H1 (cell line): ENCODE measurements at regions not wholly inside any gene's neighbourhood (a gene's known extent, or its start where the extent isn't known, plus 50 kb on each side); places are given as distances from the start of the nearest gene placed in this dataset.

ENCODE experiments used
- CTCF ChIA-PET: fragments of 300-600 bp; sonication (Branson Sonifier 250); formaldehyde crosslinking; loops from one replicate; lab custom pipeline; 2021; ENCODE audit not compliant: partially characterized antibody; lab: Charles Lee
- POLR2A ChIA-PET: fragments of 300-600 bp; sonication (Branson Sonifier 250); formaldehyde crosslinking; loops from one replicate; lab custom pipeline; 2021; ENCODE audit warnings: inconsistent platforms; ENCODE audit not compliant: partially characterized antibody; lab: Charles Lee
- DNase-seq, 2 experiments: peaks; one replicate each; pipeline versions ENCODE4 v3.0.0 to v3.0.0-alpha.2; 2010 to 2022; ENCODE audit warnings: low spot score in 2 of 2, low read depth in 1 of 2, mixed read lengths in 1 of 2
- FAIRE-seq: peaks from 2 replicates; lab custom pipeline; 2011; peaks lifted over from hg19 to GRCh38; lab: Jason Lieb, UNC
- H2AFZ ChIP-seq: 2 replicates; pipeline ENCODE4 v1.8.1; 2012; ENCODE audit warnings: low read length, inconsistent platforms
- H2AK5ac ChIP-seq: 2 replicates; pipeline ENCODE4 v1.6.1; 2013; ENCODE audit warnings: low read depth, low read length
- H2BK120ac ChIP-seq: replicated peaks from 2 replicates; pipeline ENCODE3; 2013; ENCODE audit warnings: low read depth, low read length, inconsistent platforms
- H2BK12ac ChIP-seq: 2 replicates; pipeline ENCODE4 v1.6.1; 2013; ENCODE audit warnings: low read depth, low read length
- H2BK15ac ChIP-seq: 2 replicates; pipeline ENCODE4 v1.6.1; 2013; ENCODE audit warnings: low read length
- H2BK20ac ChIP-seq: 2 replicates; pipeline ENCODE4 v1.6.1; 2013; ENCODE audit warnings: low read length
- H2BK5ac ChIP-seq: 2 replicates; pipeline ENCODE4 v1.6.1; 2013; ENCODE audit warnings: low read depth, low read length
- H3K14ac ChIP-seq: 2 replicates; pipeline ENCODE4 v1.6.1; 2013; ENCODE audit warnings: inconsistent platforms; ENCODE audit not compliant: insufficient read length
- H3K18ac ChIP-seq: 2 replicates; pipeline ENCODE4 v1.6.1; 2013; ENCODE audit warnings: low read length; ENCODE audit errors: extremely low read depth
- H3K23ac ChIP-seq: 2 replicates; pipeline ENCODE4 v1.6.1; 2013; ENCODE audit warnings: inconsistent platforms; ENCODE audit not compliant: insufficient read length
- H3K23me2 ChIP-seq: 2 replicates; pipeline ENCODE4 v1.6.1; 2013; ENCODE audit warnings: low read depth, low read length
- H3K27ac ChIP-seq: 2 replicates; pipeline ENCODE4 v1.6.1; 2011; ENCODE audit warnings: low read depth, low read length, inconsistent platforms
- H3K27me3 ChIP-seq, 4 experiments: replicated peaks in 1 of 4; 1 replicate in 1 of 4; 2 replicates in 3 of 4; pipeline versions ENCODE4 v1.6.1 to v1.8.1; 2011 to 2013; ENCODE audit warnings: low read length in 3 of 4, mild to moderate bottlenecking in 3 of 4, inconsistent platforms in 2 of 4, mixed read lengths in 2 of 4, moderate library complexity in 1 of 4; ENCODE audit not compliant: control insufficient read depth in 3 of 4, insufficient read depth in 3 of 4; ENCODE audit errors: extremely low read depth in 1 of 4
- H3K36me3 ChIP-seq, 4 experiments: 2 replicates each; pipeline versions ENCODE4 v1.6.1 to v1.8.1; 2011 to 2013; ENCODE audit warnings: mild to moderate bottlenecking in 4 of 4, low read length in 3 of 4, moderate library complexity in 2 of 4, control low read depth in 1 of 4, inconsistent platforms in 1 of 4; ENCODE audit not compliant: insufficient read depth in 4 of 4, control insufficient read depth in 2 of 4
- H3K4ac ChIP-seq: replicated peaks from 2 replicates; pipeline ENCODE3; 2013; ENCODE audit warnings: low read length, low read depth, mixed read lengths, inconsistent platforms; ENCODE audit not compliant: insufficient read length
- H3K4me1 ChIP-seq, 4 experiments: replicated peaks in 1 of 4; 1 replicate in 1 of 4; 2 replicates in 3 of 4; pipeline versions ENCODE4 v1.6.1 to v1.8.1; 2011 to 2013; ENCODE audit warnings: low read length in 3 of 4, inconsistent platforms in 2 of 4, mixed read lengths in 1 of 4; ENCODE audit not compliant: insufficient read depth in 4 of 4, control insufficient read depth in 3 of 4
- H3K4me2 ChIP-seq, 2 experiments: 2 replicates each; pipeline versions ENCODE4 v1.6.1 to v1.8.1; 2011 to 2013; ENCODE audit warnings: low read depth in 2 of 2, low read length in 2 of 2, control low read depth in 1 of 2, inconsistent platforms in 1 of 2, mild to moderate bottlenecking in 1 of 2; ENCODE audit not compliant: insufficient read depth in 1 of 2
- H3K4me3 ChIP-seq, 4 experiments: fragments of 200-600, 300-600 bp in 1 of 4; sonication (generic), shearing (Covaris generic), sonication (Bioruptor Twin) in 1 of 4; 2 replicates each; pipeline versions ENCODE4 v1.5.1 to v1.8.1; 2011 to 2016; ENCODE audit warnings: low read length in 4 of 4, low read depth in 3 of 4, control low read depth in 2 of 4, inconsistent platforms in 2 of 4, mild to moderate bottlenecking in 2 of 4, mixed read lengths in 1 of 4, moderate library complexity in 1 of 4; ENCODE audit not compliant: insufficient read depth in 2 of 4; ENCODE audit errors: extremely low read depth in 1 of 4
- H3K56ac ChIP-seq: replicated peaks from 2 replicates; pipeline ENCODE3; 2013; ENCODE audit warnings: low read depth, mild to moderate bottlenecking, mixed read lengths, low read length, inconsistent platforms; ENCODE audit not compliant: insufficient read length
- H3K79me1 ChIP-seq: 2 replicates; pipeline ENCODE4 v1.6.1; 2013; ENCODE audit warnings: low read depth, low read length, control low read depth
- H3K79me2 ChIP-seq, 2 experiments: 2 replicates each; pipeline versions ENCODE4 v1.6.1 to v1.8.1; 2012 to 2013; ENCODE audit warnings: low read length in 2 of 2, mild to moderate bottlenecking in 2 of 2, inconsistent platforms in 1 of 2; ENCODE audit not compliant: insufficient read depth in 2 of 2, control insufficient read depth in 1 of 2
- H3K9ac ChIP-seq, 4 experiments: replicated peaks in 1 of 4; 1 replicate in 1 of 4; 2 replicates in 3 of 4; pipeline versions ENCODE4 v1.6.1 to v1.8.1; 2011 to 2013; ENCODE audit warnings: low read depth in 3 of 4, low read length in 3 of 4, control low read depth in 2 of 4, mild to moderate bottlenecking in 2 of 4, moderate library complexity in 2 of 4, inconsistent platforms in 1 of 4; ENCODE audit errors: extremely low read depth in 1 of 4
- H3K9me3 ChIP-seq, 2 experiments: 2 replicates each; pipeline versions ENCODE4 v1.6.1 to v1.8.1; 2012 to 2013; ENCODE audit warnings: mild to moderate bottlenecking in 2 of 2, moderate library complexity in 2 of 2, control low read depth in 1 of 2, inconsistent platforms in 1 of 2, low read depth in 1 of 2, low read length in 1 of 2, mixed read lengths in 1 of 2; ENCODE audit not compliant: insufficient read depth in 2 of 2
- H4K20me1 ChIP-seq, 2 experiments: replicated peaks in 1 of 2; 2 replicates each; pipeline versions ENCODE3 to v1.8.1; 2011 to 2013; ENCODE audit warnings: inconsistent platforms in 2 of 2, low read length in 2 of 2, mild to moderate bottlenecking in 1 of 2; ENCODE audit not compliant: insufficient read depth in 2 of 2, control insufficient read depth in 1 of 2
- H4K5ac ChIP-seq: 2 replicates; pipeline ENCODE4 v1.6.1; 2013; ENCODE audit warnings: low read length, low read depth, mixed read lengths, inconsistent platforms; ENCODE audit not compliant: insufficient read length
- H4K8ac ChIP-seq: 2 replicates; pipeline ENCODE4 v1.8.0; 2013; ENCODE audit warnings: mild to moderate bottlenecking, moderate library complexity, low read length, inconsistent platforms; ENCODE audit not compliant: insufficient read depth; ENCODE audit errors: extremely low read depth
- H4K91ac ChIP-seq: replicated peaks from 2 replicates; pipeline ENCODE3; 2013; ENCODE audit warnings: low read length, mixed read lengths, inconsistent platforms; ENCODE audit not compliant: insufficient read length
- JUN ChIP-seq: IDR thresholded peaks from 2 replicates; pipeline ENCODE4 v1.6.1; 2011; ENCODE audit warnings: low read depth, mild to moderate bottlenecking, improper control_type of control experiment, low read length
- JUND ChIP-seq: IDR thresholded peaks from 2 replicates; pipeline ENCODE4 v1.6.1; 2011; ENCODE audit warnings: mild to moderate bottlenecking, improper control_type of control experiment, low read length
- KDM1A ChIP-seq: fragments of 200-600, 300-600 bp; sonication (generic); IDR thresholded peaks from 2 replicates; pipeline ENCODE4 v1.7.1; 2016; ENCODE audit warnings: mild to moderate bottlenecking, low read length, borderline replicate concordance
- KDM5A ChIP-seq: fragments of 200-600 bp; IDR thresholded peaks from 2 replicates; pipeline ENCODE4 v1.7.1; 2012; ENCODE audit warnings: mild to moderate bottlenecking, low read length, inconsistent platforms, mixed read lengths
- MAX ChIP-seq: IDR thresholded peaks from 2 replicates; pipeline ENCODE4 v1.6.1; 2012; ENCODE audit warnings: inconsistent platforms
- TBP ChIP-seq: IDR thresholded peaks from 2 replicates; pipeline ENCODE4 v1.6.1; 2011; ENCODE audit warnings: low read depth, low read length, improper control_type of control experiment
- ZNF274 ChIP-seq: IDR thresholded peaks from 2 replicates; pipeline ENCODE4 v1.7.0; 2012; ENCODE audit warnings: low read length, borderline replicate concordance; ENCODE audit errors: extremely low read depth
- WGBS, 2 experiments: shearing (Covaris generic) in 1 of 2; methylation state at CpG; one replicate each; pipeline versions ENCODE4 v1.1.6 to v1.1.7; 2013 to 2015; ENCODE audit warnings: low lambda C conversion rate in 2 of 2, mixed read lengths in 2 of 2, inconsistent platforms in 1 of 2, low coverage in 1 of 2, missing lambda C conversion rate in 1 of 2; ENCODE audit not compliant: insufficient replicate concordance in 2 of 2, insufficient coverage in 1 of 2, insufficient read length in 1 of 2; ENCODE audit errors: extremely low coverage in 1 of 2, missing lambda C conversion rate in 1 of 2; 5-methylcytosine and 5-hydroxymethylcytosine counted together

GRCh38 chr10:110395350-110396283 lies 90.9 kb upstream of the SMNDC1 start:
- Histone ChIP-seq H2AFZ (0 out of 2 replicates have a peak overlapping the region, but pooled peaks have one; percentile 13), H4K20me1 (no peaks in the 10 kb centered on the region), H3K9me3 (no peaks in the 10 kb centered on the region), H3K18ac (no peak overlapping the region), H2BK20ac (no peak overlapping the region), H2BK120ac (no peak overlapping the region), H4K8ac (no peak overlapping the region), H3K9ac (no peak overlapping the region), H3K4me2 (no peak overlapping the region), H2BK5ac (no peak overlapping the region), H3K23ac (no peak overlapping the region), H2BK15ac (no peak overlapping the region), H3K79me2 (no peaks in the 10 kb centered on the region), H3K27me3 (0 out of 7 replicates have a peak, but pooled peaks cover 0 to 2% (median 0%) of the 10 kb centered on the region in 4 experiments), H3K36me3 (no peaks in the 10 kb centered on the region), H2BK12ac (no peak overlapping the region), H3K23me2 (no peaks in the 10 kb centered on the region), H4K91ac (no peak overlapping the region), H4K5ac (no peak overlapping the region), H3K4me1 (peaks cover 6 to 15% (median 9%) of the 10 kb centered on the region in 4 experiments), H3K4ac (no peak overlapping the region), H3K14ac (no peak overlapping the region), H2AK5ac (no peak overlapping the region), H3K27ac (no peak overlapping the region), H3K4me3 (no peak overlapping the region), H3K56ac (no peak overlapping the region)
- ChIA-PET POLR2A (no interaction called here), CTCF (interaction anchor here (0.6 to 2.6 kb wide), 8 partner anchors 10 to 151 kb away, joined by 3 to 6 read pairs (median 4); no protein-coding TSS in a partner anchor)
- FAIRE-seq: no peak
- DNase-seq: no peak
- TF ChIP-seq ZNF274 (no peak), KDM5A (no peak), JUND (no peak), TBP (no peak), MAX (no peak), JUN (no peak), KDM1A (no peak)
- TF ChIP-seq, all 59 proteins: peak for 0
- H3K79me1 ChIP-seq: no peaks in the 10 kb centered on the region
- 89% methylated on average over 10 of the region's 11 CpGs; no CpG with 5 or more reads in 1 of the 2 experiments for WGBS, 2 experiments
